OCI-M2 (cell line): ENCODE measurements at regions not wholly inside any gene's neighbourhood (a gene's known extent, or its start where the extent isn't known, plus 50 kb on each side); places are given as distances from the start of the nearest gene placed in this dataset.
"Not testable (repeated sequence)": the region's sequence is repeated elsewhere in the genome, so short reads cannot be mapped to it uniquely, and the experiment has no call there.

ENCODE experiments used
- DNase-seq: peaks from one replicate; lab custom pipeline; 2025; ENCODE audit not compliant: unreplicated experiment; lab: John Stamatoyannopoulos, UW

- no peak for DNase-seq
These were observed 268.0 kb upstream of the PROK2 start for GRCh38 chr3:72052841-72053409.

DNA sequence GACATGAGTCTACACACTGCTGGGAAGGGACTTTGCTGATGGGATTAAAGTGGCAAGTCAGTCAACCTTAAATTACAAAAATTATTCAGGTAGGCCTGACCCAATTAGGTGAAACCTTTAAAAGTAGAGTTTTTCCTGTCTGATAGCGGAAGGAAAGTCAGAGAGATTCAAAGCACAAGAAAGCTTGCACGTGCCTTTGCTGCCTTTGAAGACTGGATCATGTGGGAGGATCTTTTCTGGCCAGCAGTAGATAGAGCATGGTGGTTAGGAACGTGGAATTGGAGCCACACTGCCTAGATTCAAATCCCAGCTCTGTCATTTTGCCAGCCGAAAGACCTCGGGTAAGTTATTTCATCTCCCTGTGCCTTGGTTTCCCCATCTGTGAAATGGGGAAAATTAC is 265.8 kb upstream of the PROK2 start:
- DNase-seq, result no peak

GRCh38 chr3:72050048-72050632 is 265.2 kb upstream of the PROK2 start:
- no peak for DNase-seq

GRCh38 chr3:72049300-72049699 is 264.4 kb upstream of the PROK2 start:
- no peak for DNase-seq

- DNase-seq, result no peak
These were observed 263.9 kb upstream of the PROK2 start for GRCh38 chr3:72048873-72049272.

DNA sequence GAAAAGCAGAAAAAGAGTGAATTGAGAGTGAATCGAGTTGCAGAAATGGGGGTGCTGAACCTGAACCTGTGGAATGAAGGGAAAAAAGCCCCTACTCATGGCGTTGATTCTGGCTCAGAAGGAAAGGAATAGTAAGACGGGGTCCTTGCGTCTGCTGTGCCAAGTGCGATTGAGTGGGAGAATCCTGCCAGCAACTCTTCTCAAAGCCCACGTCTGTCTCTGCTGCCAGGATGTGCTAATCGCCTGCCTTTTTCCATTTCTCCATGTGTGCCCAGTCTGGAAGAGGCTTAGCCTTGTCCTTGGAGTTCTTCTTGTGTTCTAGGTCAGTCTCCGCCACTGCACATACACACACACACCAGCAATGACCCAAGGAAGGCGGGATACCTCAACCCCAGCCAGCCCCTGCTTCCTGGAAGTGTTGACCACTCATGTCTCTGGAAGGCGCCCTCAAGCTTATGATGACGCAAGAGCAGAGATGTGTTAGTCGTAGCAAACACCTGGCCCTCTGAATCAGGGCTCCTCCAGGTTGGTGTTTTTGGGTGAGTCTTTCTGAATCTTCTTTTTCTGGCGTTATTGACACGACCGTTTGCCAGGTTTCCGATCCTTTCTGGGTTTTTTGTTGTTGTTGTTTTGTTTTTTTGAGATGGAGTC is 262.4 kb upstream of the PROK2 start:
- no peak for DNase-seq

DNA sequence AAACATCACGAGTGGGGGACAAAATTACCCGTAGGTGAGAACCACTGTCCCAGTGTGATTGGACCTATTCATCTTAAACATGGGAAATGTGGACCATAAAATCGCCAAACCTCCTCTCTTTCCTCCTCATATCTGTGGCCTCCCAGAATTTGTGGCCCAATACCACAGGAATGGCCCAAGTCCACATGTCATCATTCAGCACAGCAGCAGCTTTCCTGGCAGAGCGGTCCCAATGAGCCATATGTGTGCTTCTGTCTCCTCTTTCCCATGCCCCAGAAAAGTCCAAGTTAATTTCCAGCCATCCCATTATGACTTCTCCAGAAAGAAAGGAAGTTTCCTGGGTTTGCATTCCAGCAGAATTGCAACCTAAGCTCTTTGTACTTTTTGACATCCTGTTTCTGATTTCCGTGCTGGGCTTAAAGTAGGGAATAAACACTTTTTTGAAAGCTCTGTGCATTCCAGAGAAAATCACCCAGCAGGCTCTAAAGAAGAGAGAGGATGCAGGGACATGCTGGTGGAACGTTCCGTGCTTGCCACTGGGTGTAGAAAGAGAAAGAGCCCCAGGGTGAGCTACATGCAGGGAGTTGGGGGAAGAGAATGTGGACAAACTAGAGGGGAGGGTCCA is 259.4 kb upstream of the PROK2 start:
- DNase-seq, result no peak

DNA sequence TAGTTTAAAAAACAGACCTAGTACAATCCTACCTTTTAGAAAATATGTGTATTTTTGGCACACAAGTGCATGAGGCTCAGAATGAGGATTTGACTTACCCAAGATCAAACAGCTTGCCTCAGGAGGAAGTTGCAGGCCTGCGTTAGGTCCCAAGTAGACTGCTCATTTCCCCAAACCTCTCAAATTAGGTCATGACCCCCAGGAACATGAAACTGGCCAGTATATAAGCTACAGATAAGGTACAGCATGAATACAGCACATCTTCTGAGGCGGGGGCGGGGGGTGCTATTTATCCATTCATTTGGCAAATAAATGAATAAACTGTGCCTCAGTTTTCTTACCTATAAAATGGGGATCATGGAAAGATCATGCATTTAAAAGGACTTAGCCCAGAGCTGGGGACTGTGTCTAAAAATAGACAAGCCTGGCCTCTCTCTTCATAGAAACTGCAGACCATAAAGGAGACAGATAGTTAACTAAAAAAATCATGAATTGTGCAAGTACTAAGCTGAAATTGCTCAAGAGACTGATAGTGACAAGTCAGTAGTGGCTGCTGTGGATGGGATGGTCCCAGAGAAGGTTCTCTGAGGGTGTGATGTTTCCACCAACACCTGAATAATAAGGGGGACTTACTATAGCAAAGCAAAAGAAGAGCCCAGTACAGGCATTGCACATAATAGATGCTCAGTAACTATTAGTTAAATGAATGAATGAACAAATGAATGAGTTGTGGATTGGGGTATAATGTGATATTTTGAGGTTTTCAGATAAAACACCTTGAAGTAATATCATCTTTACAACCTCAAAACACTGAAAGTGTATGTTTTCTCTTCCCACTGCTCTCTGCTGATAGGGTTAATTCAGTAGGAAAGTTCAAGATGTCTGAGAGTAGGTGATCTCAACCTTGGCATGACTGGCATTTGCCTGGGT is 258.5 kb upstream of the PROK2 start:
- DNase-seq, result no peak

GRCh38 chr3:72042397-72043203 is 257.7 kb upstream of the PROK2 start:
- DNase-seq, result no peak

GRCh38 chr3:72041511-72041910 is 256.6 kb upstream of the PROK2 start:
- no peak for DNase-seq

GRCh38 chr3:72041076-72041475 is 256.1 kb upstream of the PROK2 start:
- DNase-seq, result no peak

GRCh38 chr3:72039677-72040076 is 254.7 kb upstream of the PROK2 start:
- no peak for DNase-seq

DNA sequence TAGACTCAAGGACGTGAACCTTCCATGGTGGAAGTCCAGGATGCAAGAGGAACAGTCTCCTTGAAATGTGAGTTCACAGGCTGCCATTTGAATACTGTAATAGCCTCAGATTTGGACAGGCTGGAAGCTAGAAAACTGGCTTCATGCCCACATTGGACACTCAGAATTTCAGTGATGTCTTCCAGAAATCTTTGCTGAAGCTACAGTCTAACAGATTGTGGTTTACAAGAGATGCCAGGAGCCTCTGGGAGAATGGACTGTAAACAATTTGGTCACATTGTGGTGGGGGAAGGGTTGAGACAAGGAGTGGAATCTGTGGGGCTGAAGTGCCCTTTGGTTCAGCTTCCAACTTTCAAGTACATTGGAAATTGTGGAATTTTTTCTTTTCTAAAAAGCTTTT is 252.0 kb upstream of the PROK2 start:
- no peak for DNase-seq

- DNase-seq, result no peak
These were observed 250.7 kb upstream of the PROK2 start for GRCh38 chr3:72035606-72036005.

DNA sequence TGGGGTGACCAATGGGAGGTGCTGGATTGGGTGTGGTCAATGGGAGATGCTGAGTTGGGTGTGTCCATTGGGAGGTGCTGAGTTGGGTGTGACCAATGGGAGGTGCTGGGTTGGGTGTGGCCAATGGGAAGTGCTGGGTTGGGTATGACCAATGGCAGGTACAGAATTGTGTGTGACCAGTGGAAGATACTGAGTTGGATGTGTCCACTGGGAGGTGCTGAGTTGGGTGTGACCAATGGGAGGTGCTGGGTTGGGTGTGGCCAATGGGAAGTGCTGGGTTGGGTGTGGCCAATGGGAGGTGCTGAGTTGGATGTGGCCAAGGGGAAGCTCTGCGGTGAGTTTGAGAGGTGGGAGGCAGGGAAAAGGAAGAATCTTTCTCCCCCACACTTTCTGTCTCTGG is 250.0 kb upstream of the PROK2 start:
- DNase-seq, result no peak

- no peak for DNase-seq
These were observed 248.9 kb upstream of the PROK2 start for GRCh38 chr3:72033666-72034428.

- DNase-seq, result no peak
These were observed 247.6 kb upstream of the PROK2 start for GRCh38 chr3:72032441-72033135.

- no peak for DNase-seq
These were observed 246.6 kb upstream of the PROK2 start for GRCh38 chr3:72031581-72031980.

DNA sequence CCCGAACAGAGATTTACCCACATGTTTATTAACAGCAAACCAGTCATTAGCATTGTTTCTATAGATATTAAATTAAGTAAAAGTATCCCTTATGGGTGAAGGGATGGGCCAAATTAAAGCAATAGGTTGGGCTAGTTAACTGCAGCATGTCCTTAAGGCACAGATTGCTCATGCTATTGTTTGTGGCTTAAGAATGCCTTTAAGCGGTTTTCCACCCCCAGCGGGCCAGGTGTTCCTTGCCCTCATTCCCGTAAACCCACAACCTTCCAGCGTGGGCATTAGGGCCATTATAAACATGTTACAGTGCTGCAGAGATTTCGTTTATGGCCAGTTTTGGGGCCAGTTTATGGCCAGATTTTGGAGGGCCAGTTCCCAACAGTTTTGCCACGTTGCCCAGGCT is 245.3 kb upstream of the PROK2 start:
- not testable (repeated sequence) for DNase-seq
